HG03175 (cell line): ENCODE measurements at regions not wholly inside any gene's neighbourhood (a gene's known extent, or its start where the extent isn't known, plus 50 kb on each side); places are given as distances from the start of the nearest gene placed in this dataset.
"Not testable (repeated sequence)": the region's sequence is repeated elsewhere in the genome, so short reads cannot be mapped to it uniquely, and the experiment has no call there.

ENCODE experiments used
- ATAC-seq: cut with Tn5 transposase; IDR thresholded peaks from one replicate; pipeline ENCODE4 v1.9.1; 2021; ENCODE audit warnings: mild to moderate bottlenecking, moderate library complexity; ENCODE audit not compliant: unreplicated experiment

- ATAC-seq, result no peak
Measured at GRCh38 chr2:195367809-195368208, 289.2 kb upstream of the SLC39A10 start.

GRCh38 chr2:195364015-195364965 lies 292.7 kb upstream of the SLC39A10 start:
- no peak for ATAC-seq

GRCh38 chr2:195363496-195363895 lies 293.5 kb upstream of the SLC39A10 start:
- no peak for ATAC-seq

GRCh38 chr2:195360242-195360641 lies 296.8 kb upstream of the SLC39A10 start:
- ATAC-seq, result no peak

GRCh38 chr2:195359043-195359735 lies 297.8 kb upstream of the SLC39A10 start:
- no peak for ATAC-seq

GRCh38 chr2:195356920-195357440 lies 300.0 kb upstream of the SLC39A10 start:
- no peak for ATAC-seq

- no peak for ATAC-seq
Measured at GRCh38 chr2:195356026-195356425, 301.0 kb upstream of the SLC39A10 start.

- no peak for ATAC-seq
Measured at GRCh38 chr2:195352581-195352980, 304.4 kb upstream of the SLC39A10 start.

GRCh38 chr2:195343942-195344530 lies 313.0 kb upstream of the SLC39A10 start:
- no peak for ATAC-seq

GRCh38 chr2:195343540-195343939 lies 313.5 kb upstream of the SLC39A10 start:
- peak; percentile 74 for ATAC-seq

- no peak for ATAC-seq
Measured at GRCh38 chr2:195342061-195342460, 315.0 kb upstream of the SLC39A10 start.

GRCh38 chr2:195338856-195339255 lies 318.2 kb upstream of the SLC39A10 start:
- ATAC-seq, result no peak

- peak; percentile 41 for ATAC-seq
Measured at GRCh38 chr2:195337597-195337996, 319.4 kb upstream of the SLC39A10 start.

GRCh38 chr2:195333869-195334268 lies 323.2 kb upstream of the SLC39A10 start:
- peak; percentile 49 for ATAC-seq

GRCh38 chr2:195331966-195332365 lies 325.1 kb upstream of the SLC39A10 start:
- ATAC-seq, result no peak

- ATAC-seq, result no peak
Measured at GRCh38 chr2:195331129-195331528, 325.9 kb upstream of the SLC39A10 start.

- no peak for ATAC-seq
Measured at GRCh38 chr2:195330513-195330956, 326.5 kb upstream of the SLC39A10 start.

GRCh38 chr2:195329784-195330183 lies 327.2 kb upstream of the SLC39A10 start:
- ATAC-seq, result not testable (repeated sequence)

GRCh38 chr2:195326537-195326936 lies 330.5 kb upstream of the SLC39A10 start:
- no peak for ATAC-seq

- ATAC-seq, result no peak
Measured at GRCh38 chr2:195322324-195322723, 334.7 kb upstream of the SLC39A10 start.

- ATAC-seq, result peak; percentile 93
Measured at GRCh38 chr2:195320413-195320973, 336.5 kb upstream of the SLC39A10 start.
